ENCODE measurements at regions not wholly inside any gene's neighbourhood (a gene's known extent, or its start where the extent isn't known, plus 50 kb on each side); places are given as distances from the start of the nearest gene placed in this dataset.

DNA sequence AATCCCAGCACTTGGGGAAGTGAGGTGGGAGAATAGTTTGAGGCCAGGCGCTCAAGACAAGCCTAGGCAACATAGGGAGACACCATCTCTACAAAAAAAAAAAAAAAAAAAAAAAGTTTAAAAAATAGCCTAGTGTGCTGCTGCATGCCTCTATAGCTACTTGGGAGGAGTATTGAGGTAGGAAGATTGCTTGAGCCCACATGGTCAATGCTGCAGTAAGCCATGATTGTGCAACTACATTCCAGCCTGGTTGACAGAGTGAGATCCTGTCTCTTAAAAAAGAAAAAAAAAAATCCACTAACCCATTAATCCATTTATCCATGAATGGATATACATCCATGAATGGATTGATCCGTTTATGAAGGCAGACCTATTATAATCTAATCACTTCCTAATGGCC lies 1064.6 kb upstream of the EYS start:
- intact Hi-C loops (cut with micrococcal nuclease; ENCODE audit: unreplicated experiment) (no loop called here), in situ Hi-C loops (cut with MboI) (no loop called here)
- Histone ChIP-seq H3K4me3 (no peak overlapping the region), H3K4me1 (ENCODE audit: control insufficient read depth, insufficient read depth, low read length) (no peaks in the 10 kb centered on the region), H3K79me2 (ENCODE audit: control insufficient read depth, insufficient read depth, low read length) (no peaks in the 10 kb centered on the region), H3K4me2 (ENCODE audit: control insufficient read depth, insufficient read depth) (no peak overlapping the region), H3K9me3 (replicated peaks; ENCODE audit: control insufficient read depth, insufficient read depth, low read length) (no peaks in the 10 kb centered on the region), H3K9ac (ENCODE audit: control insufficient read depth, insufficient read depth, low read length) (no peak overlapping the region), H3K36me3 (ENCODE audit: control insufficient read depth in 2 of 2, insufficient read depth in 2 of 2, low read length in 1 of 2) (no peaks in the 10 kb centered on the region), H2AFZ (ENCODE audit: control insufficient read depth, low read depth, low read length) (no peak overlapping the region), H4K20me1 (ENCODE audit: control insufficient read depth, insufficient read depth) (no peaks in the 10 kb centered on the region), H3K27ac (ENCODE audit: control insufficient read depth, insufficient read depth) (no peak overlapping the region), H3K27me3 (replicated peaks in 1 of 2; ENCODE audit: control insufficient read depth in 2 of 2, insufficient read depth in 2 of 2, low read length in 1 of 2) (no peaks in the 10 kb centered on the region)
- ChIA-PET CTCF (interaction anchor here (0.7 kb wide), 1 partner anchor 11 kb away, joined by 3 read pairs; no protein-coding TSS in a partner anchor), SMC1A (ENCODE audit: uncharacterized antibody, unreplicated experiment) (no interaction called here), POLR2A (no interaction called here), RAD21 (ENCODE audit: unreplicated experiment) (no interaction called here)
- ATAC-seq (no peak), FAIRE-seq (no peak), DNase-seq (ENCODE audit: low read depth, low spot score) (no peak)
- BruUV-seq (replicated peaks) = no TSS peak
- 0% methylated on average over 2 of the region's 2 CpGs for WGBS (ENCODE audit: insufficient coverage, insufficient replicate concordance, low lambda C conversion rate, missing lambda C conversion rate)
- TF ChIP-seq KLF5 (IDR thresholded peaks at IDR 0.05; ENCODE audit: partially characterized antibody) (no peak), BACH1 (IDR thresholded peaks at IDR 0.05; ENCODE audit: borderline replicate concordance) (no peak), CHD4 (IDR thresholded peaks at IDR 0.05) (no peak), NRF1 (conservative IDR thresholded peaks at IDR 0.05; ENCODE audit: low read depth, low read length) (no peak), ZZZ3 (IDR thresholded peaks at IDR 0.05; ENCODE audit: control insufficient read depth, insufficient read length, low read depth) (no peak), RAD21 (IDR thresholded peaks at IDR 0.05; ENCODE audit: insufficient read depth, low read depth, low read length) (no peak), NFXL1 (IDR thresholded peaks at IDR 0.05; ENCODE audit: borderline replicate concordance) (no peak), RUNX3 (IDR thresholded peaks at IDR 0.05; ENCODE audit: low read length) (no peak), POLR2A (IDR thresholded peaks at IDR 0.05; ENCODE audit: low read depth, low read length) (no peak), ZBED1 (IDR thresholded peaks at IDR 0.05; ENCODE audit: borderline replicate concordance) (no peak), PAX5 (IDR thresholded peaks at IDR 0.05; ENCODE audit: borderline replicate concordance, low read depth, low read length) (no peak), NR2C1 (IDR thresholded peaks at IDR 0.05) (no peak), CREM (IDR thresholded peaks at IDR 0.05; ENCODE audit: low read depth) (no peak)
- TF ChIP-seq, protein P1, sequence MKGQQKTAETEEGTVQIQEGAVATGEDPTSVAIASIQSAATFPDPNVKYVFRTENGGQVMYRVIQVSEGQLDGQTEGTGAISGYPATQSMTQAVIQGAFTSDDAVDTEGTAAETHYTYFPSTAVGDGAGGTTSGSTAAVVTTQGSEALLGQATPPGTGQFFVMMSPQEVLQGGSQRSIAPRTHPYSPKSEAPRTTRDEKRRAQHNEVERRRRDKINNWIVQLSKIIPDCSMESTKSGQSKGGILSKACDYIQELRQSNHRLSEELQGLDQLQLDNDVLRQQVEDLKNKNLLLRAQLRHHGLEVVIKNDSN (IDR thresholded peaks at IDR 0.05; ENCODE audit: borderline replicate concordance, extremely low read length, insufficient read depth, low read depth, low read length) = no peak
- TF ChIP-seq, protein P2, sequence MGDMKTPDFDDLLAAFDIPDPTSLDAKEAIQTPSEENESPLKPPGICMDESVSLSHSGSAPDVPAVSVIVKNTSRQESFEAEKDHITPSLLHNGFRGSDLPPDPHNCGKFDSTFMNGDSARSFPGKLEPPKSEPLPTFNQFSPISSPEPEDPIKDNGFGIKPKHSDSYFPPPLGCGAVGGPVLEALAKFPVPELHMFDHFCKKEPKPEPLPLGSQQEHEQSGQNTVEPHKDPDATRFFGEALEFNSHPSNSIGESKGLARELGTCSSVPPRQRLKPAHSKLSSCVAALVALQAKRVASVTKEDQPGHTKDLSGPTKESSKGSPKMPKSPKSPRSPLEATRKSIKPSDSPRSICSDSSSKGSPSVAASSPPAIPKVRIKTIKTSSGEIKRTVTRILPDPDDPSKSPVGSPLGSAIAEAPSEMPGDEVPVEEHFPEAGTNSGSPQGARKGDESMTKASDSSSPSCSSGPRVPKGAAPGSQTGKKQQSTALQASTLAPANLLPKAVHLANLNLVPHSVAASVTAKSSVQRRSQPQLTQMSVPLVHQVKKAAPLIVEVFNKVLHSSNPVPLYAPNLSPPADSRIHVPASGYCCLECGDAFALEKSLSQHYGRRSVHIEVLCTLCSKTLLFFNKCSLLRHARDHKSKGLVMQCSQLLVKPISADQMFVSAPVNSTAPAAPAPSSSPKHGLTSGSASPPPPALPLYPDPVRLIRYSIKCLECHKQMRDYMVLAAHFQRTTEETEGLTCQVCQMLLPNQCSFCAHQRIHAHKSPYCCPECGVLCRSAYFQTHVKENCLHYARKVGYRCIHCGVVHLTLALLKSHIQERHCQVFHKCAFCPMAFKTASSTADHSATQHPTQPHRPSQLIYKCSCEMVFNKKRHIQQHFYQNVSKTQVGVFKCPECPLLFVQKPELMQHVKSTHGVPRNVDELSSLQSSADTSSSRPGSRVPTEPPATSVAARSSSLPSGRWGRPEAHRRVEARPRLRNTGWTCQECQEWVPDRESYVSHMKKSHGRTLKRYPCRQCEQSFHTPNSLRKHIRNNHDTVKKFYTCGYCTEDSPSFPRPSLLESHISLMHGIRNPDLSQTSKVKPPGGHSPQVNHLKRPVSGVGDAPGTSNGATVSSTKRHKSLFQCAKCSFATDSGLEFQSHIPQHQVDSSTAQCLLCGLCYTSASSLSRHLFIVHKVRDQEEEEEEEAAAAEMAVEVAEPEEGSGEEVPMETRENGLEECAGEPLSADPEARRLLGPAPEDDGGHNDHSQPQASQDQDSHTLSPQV (IDR thresholded peaks at IDR 0.05) = no peak
- TF ChIP-seq, protein P3, sequence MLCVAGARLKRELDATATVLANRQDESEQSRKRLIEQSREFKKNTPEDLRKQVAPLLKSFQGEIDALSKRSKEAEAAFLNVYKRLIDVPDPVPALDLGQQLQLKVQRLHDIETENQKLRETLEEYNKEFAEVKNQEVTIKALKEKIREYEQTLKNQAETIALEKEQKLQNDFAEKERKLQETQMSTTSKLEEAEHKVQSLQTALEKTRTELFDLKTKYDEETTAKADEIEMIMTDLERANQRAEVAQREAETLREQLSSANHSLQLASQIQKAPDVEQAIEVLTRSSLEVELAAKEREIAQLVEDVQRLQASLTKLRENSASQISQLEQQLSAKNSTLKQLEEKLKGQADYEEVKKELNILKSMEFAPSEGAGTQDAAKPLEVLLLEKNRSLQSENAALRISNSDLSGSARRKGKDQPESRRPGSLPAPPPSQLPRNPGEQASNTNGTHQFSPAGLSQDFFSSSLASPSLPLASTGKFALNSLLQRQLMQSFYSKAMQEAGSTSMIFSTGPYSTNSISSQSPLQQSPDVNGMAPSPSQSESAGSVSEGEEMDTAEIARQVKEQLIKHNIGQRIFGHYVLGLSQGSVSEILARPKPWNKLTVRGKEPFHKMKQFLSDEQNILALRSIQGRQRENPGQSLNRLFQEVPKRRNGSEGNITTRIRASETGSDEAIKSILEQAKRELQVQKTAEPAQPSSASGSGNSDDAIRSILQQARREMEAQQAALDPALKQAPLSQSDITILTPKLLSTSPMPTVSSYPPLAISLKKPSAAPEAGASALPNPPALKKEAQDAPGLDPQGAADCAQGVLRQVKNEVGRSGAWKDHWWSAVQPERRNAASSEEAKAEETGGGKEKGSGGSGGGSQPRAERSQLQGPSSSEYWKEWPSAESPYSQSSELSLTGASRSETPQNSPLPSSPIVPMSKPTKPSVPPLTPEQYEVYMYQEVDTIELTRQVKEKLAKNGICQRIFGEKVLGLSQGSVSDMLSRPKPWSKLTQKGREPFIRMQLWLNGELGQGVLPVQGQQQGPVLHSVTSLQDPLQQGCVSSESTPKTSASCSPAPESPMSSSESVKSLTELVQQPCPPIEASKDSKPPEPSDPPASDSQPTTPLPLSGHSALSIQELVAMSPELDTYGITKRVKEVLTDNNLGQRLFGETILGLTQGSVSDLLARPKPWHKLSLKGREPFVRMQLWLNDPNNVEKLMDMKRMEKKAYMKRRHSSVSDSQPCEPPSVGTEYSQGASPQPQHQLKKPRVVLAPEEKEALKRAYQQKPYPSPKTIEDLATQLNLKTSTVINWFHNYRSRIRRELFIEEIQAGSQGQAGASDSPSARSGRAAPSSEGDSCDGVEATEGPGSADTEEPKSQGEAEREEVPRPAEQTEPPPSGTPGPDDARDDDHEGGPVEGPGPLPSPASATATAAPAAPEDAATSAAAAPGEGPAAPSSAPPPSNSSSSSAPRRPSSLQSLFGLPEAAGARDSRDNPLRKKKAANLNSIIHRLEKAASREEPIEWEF (IDR thresholded peaks at IDR 0.05; ENCODE audit: insufficient replicate concordance, low read depth, low read length) = no peak
